Liver (tissue), 8 donors: ENCODE measurements at regions not wholly inside any gene's neighbourhood (a gene's known extent, or its start where the extent isn't known, plus 50 kb on each side); places are given as distances from the start of the nearest gene placed in this dataset.

Experiments used
- DNase-seq: peaks from one replicate; pipeline ENCODE4 v3.0.0-alpha.2; 2017; ENCODE audit warnings: low spot score
- H3K27ac ChIP-seq, 2 donors: one replicate each; pipeline ENCODE4 v1.7.0; 2013; ENCODE audit warnings: inconsistent platforms in 2 of 2, low read length in 2 of 2, control low read depth in 1 of 2, low read depth in 1 of 2, mild to moderate bottlenecking in 1 of 2
- H3K27me3 ChIP-seq, 4 donors: one replicate each; pipeline versions ENCODE4 v1.6.1 to v1.7.0; 2013; ENCODE audit warnings: low read length in 3 of 4, inconsistent platforms in 1 of 4, mild to moderate bottlenecking in 1 of 4, moderate library complexity in 1 of 4; ENCODE audit not compliant: control insufficient read depth in 4 of 4, insufficient read depth in 4 of 4
- H3K36me3 ChIP-seq, 4 donors: one replicate each; pipeline versions ENCODE4 v1.6.1 to v1.7.0; 2013; ENCODE audit warnings: low read length in 3 of 4, mild to moderate bottlenecking in 3 of 4, low read depth in 1 of 4, moderate library complexity in 1 of 4; ENCODE audit not compliant: control insufficient read depth in 4 of 4, insufficient read depth in 3 of 4
- H3K4me1 ChIP-seq, 4 donors: one replicate each; pipeline versions ENCODE4 v1.6.1 to v1.7.0; 2013; ENCODE audit warnings: low read length in 3 of 4, mild to moderate bottlenecking in 3 of 4, moderate library complexity in 1 of 4; ENCODE audit not compliant: control insufficient read depth in 4 of 4, insufficient read depth in 4 of 4
- H3K4me3 ChIP-seq, 3 donors: one replicate each; pipeline versions ENCODE4 v1.6.1 to v1.7.0; 2013; ENCODE audit warnings: low read length in 3 of 3, control low read depth in 1 of 3, low read depth in 1 of 3, mild to moderate bottlenecking in 1 of 3
- H3K9ac ChIP-seq, 2 donors: one replicate each; pipeline ENCODE4 v1.7.0; 2013; ENCODE audit warnings: low read length in 2 of 2, mild to moderate bottlenecking in 2 of 2, moderate library complexity in 2 of 2, control low read depth in 1 of 2, low read depth in 1 of 2
- H3K9me3 ChIP-seq, 4 donors: one replicate each; pipeline versions ENCODE4 v1.6.1 to v1.7.0; 2013; ENCODE audit warnings: low read length in 3 of 4; ENCODE audit not compliant: control insufficient read depth in 4 of 4
- CTCF ChIP-seq: fragments of 150-350 bp; IDR thresholded peaks from 2 replicates; pipeline ENCODE4 v1.5.1; 2017; ENCODE audit warnings: improper control_type of control experiment, low read depth, low read length; ENCODE audit not compliant: missing input control
- EGR1 ChIP-seq, 2 donors: IDR thresholded peaks; 2 replicates each; pipeline ENCODE4 v1.6.1; 2016 to 2018; ENCODE audit warnings: antibody characterized with exemption in 2 of 2, low read depth in 2 of 2
- FOXA1 ChIP-seq: IDR thresholded peaks from 2 replicates; pipeline ENCODE4 v1.6.1; 2016; ENCODE audit warnings: antibody characterized with exemption
- FOXA2 ChIP-seq: IDR thresholded peaks from 2 replicates; pipeline ENCODE4 v1.6.1; 2016; ENCODE audit warnings: antibody characterized with exemption
- GABPA ChIP-seq, 2 donors: IDR thresholded peaks in 1 of 2; conservative IDR thresholded peaks in 1 of 2; 2 replicates each; pipeline ENCODE4 v1.6.1; 2016; ENCODE audit warnings: antibody characterized with exemption in 2 of 2, mild to moderate bottlenecking in 1 of 2, moderate library complexity in 1 of 2
- HNF4A ChIP-seq, 2 donors: conservative IDR thresholded peaks; 2 replicates each; pipeline ENCODE4 v1.6.1; 2016; ENCODE audit warnings: antibody characterized with exemption in 2 of 2, mild to moderate bottlenecking in 2 of 2
- HNF4G ChIP-seq: IDR thresholded peaks from 2 replicates; pipeline ENCODE4 v1.6.1; 2016; ENCODE audit warnings: antibody characterized with exemption
- JUND ChIP-seq, 2 donors: IDR thresholded peaks; 2 replicates each; pipeline ENCODE4 v1.6.1; 2016; ENCODE audit warnings: antibody characterized with exemption in 2 of 2
- NR2F2 ChIP-seq: IDR thresholded peaks from 2 replicates; pipeline ENCODE4 v1.6.1; 2016; ENCODE audit warnings: antibody characterized with exemption
- RAD21 ChIP-seq, 2 donors: IDR thresholded peaks; 2 replicates each; pipeline ENCODE4 v1.6.1; 2016; ENCODE audit warnings: antibody characterized with exemption in 2 of 2, mild to moderate bottlenecking in 2 of 2
- RXRA ChIP-seq, 2 donors: IDR thresholded peaks; 2 replicates each; pipeline ENCODE4 v1.6.1; 2017 to 2018; ENCODE audit warnings: antibody characterized with exemption in 2 of 2, mild to moderate bottlenecking in 1 of 2
- SP1 ChIP-seq: IDR thresholded peaks from 2 replicates; pipeline ENCODE4 v1.6.1; 2018; ENCODE audit warnings: antibody characterized with exemption, mild to moderate bottlenecking
- TAF1 ChIP-seq: conservative IDR thresholded peaks from 2 replicates; pipeline ENCODE4 v1.6.1; 2016; ENCODE audit warnings: antibody characterized with exemption, mild to moderate bottlenecking
- WGBS: extraction: QIAGEN DNeasy Blood & Tissue Kit; methylation state at CpG from one replicate; pipeline ENCODE4 v1.1.7; 2013; 5-methylcytosine and 5-hydroxymethylcytosine counted together
- TF ChIP-seq, protein P1 (sequence below): IDR thresholded peaks from 2 replicates; pipeline ENCODE4 v1.6.1; 2016; ENCODE audit warnings: antibody characterized with exemption
- TF ChIP-seq, protein P2 (sequence below): IDR thresholded peaks from 2 replicates; pipeline ENCODE4 v1.6.1; 2016; ENCODE audit warnings: antibody characterized with exemption
- TF ChIP-seq, protein P3 (sequence below): IDR thresholded peaks from 2 replicates; pipeline ENCODE4 v1.6.1; 2016; ENCODE audit warnings: antibody characterized with exemption, mild to moderate bottlenecking
- TF ChIP-seq, protein P4 (sequence below): IDR thresholded peaks from 2 replicates; pipeline ENCODE4 v1.6.1; 2016; ENCODE audit warnings: antibody characterized with exemption
- donor health status: healthy.
- donor health status: healthy.
- donor health status: healthy.
- donor health status: healthy.
- donor health status: healthy.

GRCh38 chr5:39986614-39987013 lies 561.8 kb upstream of the DAB2 start:
- TF ChIP-seq, protein P1, sequence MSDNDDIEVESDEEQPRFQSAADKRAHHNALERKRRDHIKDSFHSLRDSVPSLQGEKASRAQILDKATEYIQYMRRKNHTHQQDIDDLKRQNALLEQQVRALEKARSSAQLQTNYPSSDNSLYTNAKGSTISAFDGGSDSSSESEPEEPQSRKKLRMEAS: no peak
- TF ChIP-seq HNF4A (conservative IDR thresholded peaks at IDR 0.05) (no peak), JUND (IDR thresholded peaks at IDR 0.05) (no peak), FOXA2 (no peak), GABPA (IDR thresholded peaks at IDR 0.05 in 1 of 2, conservative IDR thresholded peaks at IDR 0.05 in 1 of 2) (no peak), RXRA (IDR thresholded peaks at IDR 0.05) (no peak), RAD21 (IDR thresholded peaks at IDR 0.05) (no peak), TAF1 (no peak), HNF4G (no peak), NR2F2 (no peak), EGR1 (IDR thresholded peaks at IDR 0.05; ENCODE audit: low read depth in 2 of 2) (no peak), FOXA1 (no peak)
- TF ChIP-seq, protein P2, sequence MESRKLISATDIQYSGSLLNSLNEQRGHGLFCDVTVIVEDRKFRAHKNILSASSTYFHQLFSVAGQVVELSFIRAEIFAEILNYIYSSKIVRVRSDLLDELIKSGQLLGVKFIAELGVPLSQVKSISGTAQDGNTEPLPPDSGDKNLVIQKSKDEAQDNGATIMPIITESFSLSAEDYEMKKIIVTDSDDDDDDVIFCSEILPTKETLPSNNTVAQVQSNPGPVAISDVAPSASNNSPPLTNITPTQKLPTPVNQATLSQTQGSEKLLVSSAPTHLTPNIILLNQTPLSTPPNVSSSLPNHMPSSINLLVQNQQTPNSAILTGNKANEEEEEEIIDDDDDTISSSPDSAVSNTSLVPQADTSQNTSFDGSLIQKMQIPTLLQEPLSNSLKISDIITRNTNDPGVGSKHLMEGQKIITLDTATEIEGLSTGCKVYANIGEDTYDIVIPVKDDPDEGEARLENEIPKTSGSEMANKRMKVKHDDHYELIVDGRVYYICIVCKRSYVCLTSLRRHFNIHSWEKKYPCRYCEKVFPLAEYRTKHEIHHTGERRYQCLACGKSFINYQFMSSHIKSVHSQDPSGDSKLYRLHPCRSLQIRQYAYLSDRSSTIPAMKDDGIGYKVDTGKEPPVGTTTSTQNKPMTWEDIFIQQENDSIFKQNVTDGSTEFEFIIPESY: no peak
- TF ChIP-seq, protein P3, sequence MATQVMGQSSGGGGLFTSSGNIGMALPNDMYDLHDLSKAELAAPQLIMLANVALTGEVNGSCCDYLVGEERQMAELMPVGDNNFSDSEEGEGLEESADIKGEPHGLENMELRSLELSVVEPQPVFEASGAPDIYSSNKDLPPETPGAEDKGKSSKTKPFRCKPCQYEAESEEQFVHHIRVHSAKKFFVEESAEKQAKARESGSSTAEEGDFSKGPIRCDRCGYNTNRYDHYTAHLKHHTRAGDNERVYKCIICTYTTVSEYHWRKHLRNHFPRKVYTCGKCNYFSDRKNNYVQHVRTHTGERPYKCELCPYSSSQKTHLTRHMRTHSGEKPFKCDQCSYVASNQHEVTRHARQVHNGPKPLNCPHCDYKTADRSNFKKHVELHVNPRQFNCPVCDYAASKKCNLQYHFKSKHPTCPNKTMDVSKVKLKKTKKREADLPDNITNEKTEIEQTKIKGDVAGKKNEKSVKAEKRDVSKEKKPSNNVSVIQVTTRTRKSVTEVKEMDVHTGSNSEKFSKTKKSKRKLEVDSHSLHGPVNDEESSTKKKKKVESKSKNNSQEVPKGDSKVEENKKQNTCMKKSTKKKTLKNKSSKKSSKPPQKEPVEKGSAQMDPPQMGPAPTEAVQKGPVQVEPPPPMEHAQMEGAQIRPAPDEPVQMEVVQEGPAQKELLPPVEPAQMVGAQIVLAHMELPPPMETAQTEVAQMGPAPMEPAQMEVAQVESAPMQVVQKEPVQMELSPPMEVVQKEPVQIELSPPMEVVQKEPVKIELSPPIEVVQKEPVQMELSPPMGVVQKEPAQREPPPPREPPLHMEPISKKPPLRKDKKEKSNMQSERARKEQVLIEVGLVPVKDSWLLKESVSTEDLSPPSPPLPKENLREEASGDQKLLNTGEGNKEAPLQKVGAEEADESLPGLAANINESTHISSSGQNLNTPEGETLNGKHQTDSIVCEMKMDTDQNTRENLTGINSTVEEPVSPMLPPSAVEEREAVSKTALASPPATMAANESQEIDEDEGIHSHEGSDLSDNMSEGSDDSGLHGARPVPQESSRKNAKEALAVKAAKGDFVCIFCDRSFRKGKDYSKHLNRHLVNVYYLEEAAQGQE: no peak
- TF ChIP-seq, protein P4, sequence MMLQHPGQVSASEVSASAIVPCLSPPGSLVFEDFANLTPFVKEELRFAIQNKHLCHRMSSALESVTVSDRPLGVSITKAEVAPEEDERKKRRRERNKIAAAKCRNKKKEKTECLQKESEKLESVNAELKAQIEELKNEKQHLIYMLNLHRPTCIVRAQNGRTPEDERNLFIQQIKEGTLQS: no peak
- no peaks in the 10 kb centered on the region for H3K4me1 ChIP-seq
- DNase-seq: no peak
- no peaks in the 10 kb centered on the region for H3K36me3 ChIP-seq
- H3K4me3 ChIP-seq: no peak overlapping the region
- H3K9ac ChIP-seq: no peak overlapping the region
- H3K27me3 ChIP-seq: peaks cover 0 to 6% (median under 1%) of the 10 kb centered on the region in 4 donors
- H3K9me3 ChIP-seq: no peaks in the 10 kb centered on the region
- H3K27ac ChIP-seq: no peak overlapping the region
- WGBS: 70% methylated on average over 2 of the region's 2 CpGs

- Histone ChIP-seq H3K9me3 (no peaks in the 10 kb centered on the region), H3K4me3 (no peak overlapping the region), H3K4me1 (no peaks in the 10 kb centered on the region), H3K27ac (no peak overlapping the region), H3K9ac (no peak overlapping the region), H3K36me3 (no peaks in the 10 kb centered on the region), H3K27me3 (no peaks in the 10 kb centered on the region)
- no peak for DNase-seq
- WGBS: 86% methylated on average over 1 of the region's 1 CpG
- TF ChIP-seq, protein P3: no peak
- TF ChIP-seq EGR1 (IDR thresholded peaks at IDR 0.05; ENCODE audit: low read depth in 2 of 2) (no peak), GABPA (IDR thresholded peaks at IDR 0.05 in 1 of 2, conservative IDR thresholded peaks at IDR 0.05 in 1 of 2) (no peak), RAD21 (IDR thresholded peaks at IDR 0.05) (no peak), CTCF (no peak), RXRA (IDR thresholded peaks at IDR 0.05) (no peak), SP1 (no peak), HNF4G (no peak), FOXA1 (no peak), JUND (IDR thresholded peaks at IDR 0.05) (no peak), FOXA2 (no peak), TAF1 (no peak)
- TF ChIP-seq, protein P2: no peak
- TF ChIP-seq, protein P4: no peak
Observed at GRCh38 chr5:39980056-39980455, 555.3 kb upstream of the DAB2 start.
